OCI-LY7 (cell line): ENCODE measurements at regions not wholly inside any gene's neighbourhood (a gene's known extent, or its start where the extent isn't known, plus 50 kb on each side); places are given as distances from the start of the nearest gene placed in this dataset.

Experiments used
- EZH2phosphoT487 ChIP-seq: fragments of 200-600 bp; sonication (generic); IDR thresholded peaks from 2 replicates; pipeline ENCODE4 v1.6.1; 2018; ENCODE audit warnings: low read depth, borderline replicate concordance, mild to moderate bottlenecking, mixed run types, antibody characterized with exemption, low read length, moderate library complexity, mixed read lengths
- TF ChIP-seq, protein P1 (sequence below): fragments of 200-600 bp; sonication (generic); conservative IDR thresholded peaks from 2 replicates; pipeline ENCODE4 v1.5.1; 2014; ENCODE audit warnings: mild to moderate bottlenecking, antibody characterized with exemption, low read length, moderate library complexity, mixed read lengths

DNA sequence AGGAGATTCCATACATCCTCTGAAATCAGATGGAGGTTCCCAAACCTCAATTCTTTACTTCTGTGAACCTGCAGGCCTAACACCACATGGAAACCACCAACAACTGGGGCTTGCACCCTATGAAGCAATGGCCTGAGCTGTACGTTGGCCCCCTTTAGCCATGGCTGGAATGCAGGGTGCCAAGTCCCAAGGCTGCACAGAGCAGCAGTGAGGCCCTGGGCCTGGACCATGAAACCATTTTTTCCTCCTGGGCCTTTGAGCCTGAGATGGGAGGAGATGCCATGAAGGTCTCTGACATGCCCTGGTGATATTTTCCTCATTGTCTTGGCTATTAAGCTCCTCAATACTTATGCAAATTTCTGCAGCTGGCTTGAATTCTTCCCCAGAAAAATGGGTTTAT, 983.8 kb downstream of the CDH9 start:
- TF ChIP-seq, protein P1, sequence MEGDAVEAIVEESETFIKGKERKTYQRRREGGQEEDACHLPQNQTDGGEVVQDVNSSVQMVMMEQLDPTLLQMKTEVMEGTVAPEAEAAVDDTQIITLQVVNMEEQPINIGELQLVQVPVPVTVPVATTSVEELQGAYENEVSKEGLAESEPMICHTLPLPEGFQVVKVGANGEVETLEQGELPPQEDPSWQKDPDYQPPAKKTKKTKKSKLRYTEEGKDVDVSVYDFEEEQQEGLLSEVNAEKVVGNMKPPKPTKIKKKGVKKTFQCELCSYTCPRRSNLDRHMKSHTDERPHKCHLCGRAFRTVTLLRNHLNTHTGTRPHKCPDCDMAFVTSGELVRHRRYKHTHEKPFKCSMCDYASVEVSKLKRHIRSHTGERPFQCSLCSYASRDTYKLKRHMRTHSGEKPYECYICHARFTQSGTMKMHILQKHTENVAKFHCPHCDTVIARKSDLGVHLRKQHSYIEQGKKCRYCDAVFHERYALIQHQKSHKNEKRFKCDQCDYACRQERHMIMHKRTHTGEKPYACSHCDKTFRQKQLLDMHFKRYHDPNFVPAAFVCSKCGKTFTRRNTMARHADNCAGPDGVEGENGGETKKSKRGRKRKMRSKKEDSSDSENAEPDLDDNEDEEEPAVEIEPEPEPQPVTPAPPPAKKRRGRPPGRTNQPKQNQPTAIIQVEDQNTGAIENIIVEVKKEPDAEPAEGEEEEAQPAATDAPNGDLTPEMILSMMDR: no peak
- no peak for TF ChIP-seq EZH2phosphoT487
